GM12873 (cell line): ENCODE measurements at regions not wholly inside any gene's neighbourhood (a gene's known extent, or its start where the extent isn't known, plus 50 kb on each side); places are given as distances from the start of the nearest gene placed in this dataset.

ENCODE experiments used
- CTCF ChIP-seq: IDR thresholded peaks from 2 replicates; pipeline ENCODE4 v1.5.1; 2012; ENCODE audit warnings: low read depth, mild to moderate bottlenecking, moderate library complexity, low read length, control low read depth; ENCODE audit not compliant: insufficient read depth; ENCODE audit errors: missing control alignments

- TF ChIP-seq CTCF, result peak; percentile 39
Observed at GRCh38 chr4:159016593-159017024, 86.3 kb upstream of the RAPGEF2 start.

- no peak for TF ChIP-seq CTCF
Observed at GRCh38 chr4:159017323-159018026, 85.4 kb upstream of the RAPGEF2 start.

- TF ChIP-seq CTCF, result no peak
Observed at GRCh38 chr4:159018062-159018629, 84.7 kb upstream of the RAPGEF2 start.

GRCh38 chr4:159019356-159019755 lies 83.5 kb upstream of the RAPGEF2 start:
- TF ChIP-seq CTCF, result no peak

GRCh38 chr4:159021597-159022385 lies 81.1 kb upstream of the RAPGEF2 start:
- TF ChIP-seq CTCF, result no peak

- TF ChIP-seq CTCF, result no peak
Observed at GRCh38 chr4:159023741-159024140, 79.1 kb upstream of the RAPGEF2 start.

- no peak for TF ChIP-seq CTCF
Observed at GRCh38 chr4:159024266-159024665, 78.6 kb upstream of the RAPGEF2 start.
